ENCODE measurements at regions not wholly inside any gene's neighbourhood (a gene's known extent, or its start where the extent isn't known, plus 50 kb on each side); places are given as distances from the start of the nearest gene placed in this dataset.
"Not testable (repeated sequence)": the region's sequence is repeated elsewhere in the genome, so short reads cannot be mapped to it uniquely, and the experiment has no call there.

DNA sequence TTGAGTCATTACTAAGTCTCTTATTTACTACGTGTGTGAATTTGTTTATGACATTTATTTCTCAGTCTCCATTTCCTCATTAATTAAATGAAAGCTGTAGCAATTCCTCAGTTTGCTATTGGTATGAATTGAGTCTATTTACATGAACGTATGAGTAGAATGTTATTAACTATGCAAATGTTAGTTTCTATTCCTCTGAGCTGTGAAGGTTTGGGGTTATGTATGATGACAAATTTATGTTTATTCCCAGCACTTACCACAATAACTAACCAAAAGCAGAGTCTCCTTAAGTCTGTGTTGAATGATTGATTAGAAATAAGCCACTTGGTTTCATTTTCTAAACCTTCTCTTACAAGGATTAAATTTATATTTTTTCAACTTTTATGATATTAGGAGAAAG lies 1340.9 kb downstream of the FSCB start:
- no peak overlapping the region for H3K4me3 Mint-ChIP-seq
- DNase-seq (no peak), ATAC-seq (no peak)
- H3K27me3 Mint-ChIP-seq: no peaks in the 10 kb centered on the region
- no peaks in the 10 kb centered on the region for H3K36me3 Mint-ChIP-seq (ENCODE audit: low read depth)
- peaks cover 3% of the 10 kb centered on the region for H3K9me3 Mint-ChIP-seq
- H3K4me1 Mint-ChIP-seq: no peaks in the 10 kb centered on the region
- H3K27ac Mint-ChIP-seq: no peak overlapping the region

GRCh38 chr14:43165651-43166050 lies 1341.4 kb downstream of the FSCB start:
- no peak for DNase-seq
- no peak overlapping the region for H3K27ac Mint-ChIP-seq
- no peaks in the 10 kb centered on the region for H3K27me3 Mint-ChIP-seq
- no peaks in the 10 kb centered on the region for H3K4me1 Mint-ChIP-seq
- no peak overlapping the region for H3K4me3 Mint-ChIP-seq
- H3K9me3 Mint-ChIP-seq: peaks cover under 1% of the 10 kb centered on the region
- H3K36me3 Mint-ChIP-seq (ENCODE audit: low read depth): no peaks in the 10 kb centered on the region
- no peak for ATAC-seq

DNA sequence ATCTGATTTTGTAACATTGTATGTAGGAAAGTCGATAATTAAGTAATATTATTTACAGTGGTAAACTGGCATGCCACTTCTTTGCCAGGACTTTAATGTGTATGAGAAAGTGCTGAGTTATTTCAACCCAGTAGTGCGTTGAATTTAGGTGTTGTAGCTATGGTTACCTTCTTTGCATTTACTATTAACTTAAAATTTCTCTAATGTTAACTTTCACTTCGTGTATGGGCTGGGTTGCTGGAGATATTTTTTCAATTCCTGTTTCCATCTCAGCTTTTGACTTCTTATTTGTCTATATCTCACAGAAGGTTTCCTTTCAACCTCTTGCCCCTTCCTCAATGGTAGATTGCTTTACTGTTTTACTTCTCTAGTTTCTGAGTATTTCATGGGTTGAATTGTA lies 1345.6 kb downstream of the FSCB start:
- Mint-ChIP-seq H3K4me3 (no peak overlapping the region), H3K4me1 (no peaks in the 10 kb centered on the region), H3K27ac (no peak overlapping the region), H3K36me3 (ENCODE audit: low read depth) (no peaks in the 10 kb centered on the region), H3K27me3 (no peaks in the 10 kb centered on the region), H3K9me3 (peaks cover 6% of the 10 kb centered on the region)
- ATAC-seq: no peak
- no peak for DNase-seq

- H3K27ac Mint-ChIP-seq: no peak overlapping the region
- H3K4me3 Mint-ChIP-seq: no peak overlapping the region
- H3K36me3 Mint-ChIP-seq (ENCODE audit: low read depth): no peaks in the 10 kb centered on the region
- ATAC-seq (no peak), DNase-seq (no peak)
- H3K4me1 Mint-ChIP-seq: no peaks in the 10 kb centered on the region
- H3K9me3 Mint-ChIP-seq: peaks cover 16% of the 10 kb centered on the region
- no peaks in the 10 kb centered on the region for H3K27me3 Mint-ChIP-seq
Measured at GRCh38 chr14:43157661-43158060, 1349.4 kb downstream of the FSCB start.

DNA sequence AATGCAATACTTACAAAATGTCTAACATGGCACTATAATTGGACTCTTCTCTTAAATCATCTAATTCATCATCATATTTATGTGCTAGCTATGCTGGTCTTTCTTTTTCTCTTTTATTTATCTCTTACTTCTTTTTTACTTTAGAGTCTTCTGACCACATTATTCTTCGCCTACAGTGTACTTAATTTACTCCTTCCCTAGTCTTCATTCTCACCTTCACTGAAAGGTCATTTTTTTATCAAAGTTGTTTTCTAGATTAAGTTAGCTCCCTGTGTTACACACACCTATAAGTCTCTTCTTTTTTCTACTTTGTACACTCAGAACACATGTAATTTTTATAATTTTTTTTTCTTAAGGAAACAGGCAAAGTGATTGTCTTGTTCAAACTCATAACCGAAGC lies 1351.2 kb downstream of the FSCB start:
- H3K9me3 Mint-ChIP-seq: peaks cover 16% of the 10 kb centered on the region
- no peaks in the 10 kb centered on the region for H3K4me1 Mint-ChIP-seq
- H3K27ac Mint-ChIP-seq: no peak overlapping the region
- ATAC-seq: no peak
- no peak overlapping the region for H3K4me3 Mint-ChIP-seq
- no peaks in the 10 kb centered on the region for H3K36me3 Mint-ChIP-seq (ENCODE audit: low read depth)
- H3K27me3 Mint-ChIP-seq: no peaks in the 10 kb centered on the region
- DNase-seq: no peak

DNA sequence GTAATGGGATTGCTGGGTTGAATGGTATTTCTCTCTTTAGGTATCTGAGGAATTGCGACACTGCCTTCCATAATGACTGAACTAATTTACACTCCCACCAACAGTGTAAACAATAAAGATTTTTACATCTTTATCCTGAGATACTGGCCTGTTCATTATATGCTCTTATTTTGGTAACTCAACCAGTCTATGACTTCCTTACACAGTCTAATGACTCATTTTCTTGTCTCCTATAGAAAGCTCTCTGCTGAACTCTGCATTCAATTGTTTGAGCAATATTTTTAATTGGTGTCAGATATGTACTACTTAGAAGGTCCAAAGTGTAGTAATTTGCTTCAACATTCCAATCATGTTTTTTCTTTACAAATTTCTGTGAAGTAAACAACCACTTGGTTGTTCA lies 1351.8 kb downstream of the FSCB start:
- ATAC-seq: no peak
- Mint-ChIP-seq H3K4me3 (no peak overlapping the region), H3K36me3 (ENCODE audit: low read depth) (no peaks in the 10 kb centered on the region), H3K27me3 (no peaks in the 10 kb centered on the region), H3K9me3 (peaks cover 16% of the 10 kb centered on the region), H3K27ac (no peak overlapping the region), H3K4me1 (no peaks in the 10 kb centered on the region)
- no peak for DNase-seq

DNA sequence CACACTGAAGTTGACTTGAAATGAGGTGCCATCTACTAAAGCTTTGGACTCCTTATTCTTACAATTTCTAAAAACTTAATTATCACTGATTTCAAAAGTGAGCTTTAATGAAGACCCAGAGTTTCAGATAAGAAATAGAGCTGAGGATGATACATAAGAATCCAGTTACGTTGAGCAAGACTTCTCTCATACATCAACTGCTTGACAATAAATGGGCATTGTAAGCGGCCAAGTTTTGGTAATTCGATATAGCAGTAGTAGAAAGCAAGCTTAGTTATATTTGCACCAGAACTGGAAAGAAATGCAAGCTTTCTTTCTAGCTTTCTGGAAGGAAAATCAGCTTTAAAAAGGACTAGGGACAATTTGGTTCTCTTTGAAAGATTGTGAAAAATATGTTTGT lies 1359.6 kb downstream of the FSCB start:
- Mint-ChIP-seq H3K27me3 (no peaks in the 10 kb centered on the region), H3K9me3 (no peaks in the 10 kb centered on the region), H3K36me3 (ENCODE audit: low read depth) (no peaks in the 10 kb centered on the region), H3K27ac (no peak overlapping the region), H3K4me1 (no peaks in the 10 kb centered on the region), H3K4me3 (no peak overlapping the region)
- DNase-seq (no peak), ATAC-seq (no peak)

GRCh38 chr14:43145361-43145760 lies 1361.7 kb downstream of the FSCB start:
- Mint-ChIP-seq H3K4me1 (no peaks in the 10 kb centered on the region), H3K27ac (no peak overlapping the region), H3K9me3 (no peaks in the 10 kb centered on the region), H3K36me3 (ENCODE audit: low read depth) (no peaks in the 10 kb centered on the region), H3K27me3 (no peaks in the 10 kb centered on the region), H3K4me3 (no peak overlapping the region)
- ATAC-seq (no peak), DNase-seq (no peak)

DNA sequence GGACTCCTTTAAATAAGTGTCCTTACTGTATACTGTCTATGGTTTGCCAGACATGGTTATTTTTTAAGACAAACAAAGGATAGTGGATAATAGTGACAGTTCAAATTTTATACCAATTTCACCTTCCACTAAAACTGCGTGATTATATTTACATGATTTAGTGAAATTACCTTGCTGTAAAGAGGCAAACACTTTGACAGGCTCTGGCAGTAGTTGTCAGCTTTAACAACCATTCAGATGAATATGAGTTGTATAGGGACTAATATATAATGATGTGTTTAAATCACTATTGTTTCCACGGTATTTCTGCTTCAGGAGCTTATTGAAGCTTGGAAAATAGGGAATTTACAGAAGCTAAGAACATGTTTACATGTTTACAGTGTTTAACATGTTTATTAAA lies 1364.0 kb downstream of the FSCB start:
- H3K4me1 Mint-ChIP-seq: no peaks in the 10 kb centered on the region
- peaks cover 10% of the 10 kb centered on the region for H3K9me3 Mint-ChIP-seq

DNA sequence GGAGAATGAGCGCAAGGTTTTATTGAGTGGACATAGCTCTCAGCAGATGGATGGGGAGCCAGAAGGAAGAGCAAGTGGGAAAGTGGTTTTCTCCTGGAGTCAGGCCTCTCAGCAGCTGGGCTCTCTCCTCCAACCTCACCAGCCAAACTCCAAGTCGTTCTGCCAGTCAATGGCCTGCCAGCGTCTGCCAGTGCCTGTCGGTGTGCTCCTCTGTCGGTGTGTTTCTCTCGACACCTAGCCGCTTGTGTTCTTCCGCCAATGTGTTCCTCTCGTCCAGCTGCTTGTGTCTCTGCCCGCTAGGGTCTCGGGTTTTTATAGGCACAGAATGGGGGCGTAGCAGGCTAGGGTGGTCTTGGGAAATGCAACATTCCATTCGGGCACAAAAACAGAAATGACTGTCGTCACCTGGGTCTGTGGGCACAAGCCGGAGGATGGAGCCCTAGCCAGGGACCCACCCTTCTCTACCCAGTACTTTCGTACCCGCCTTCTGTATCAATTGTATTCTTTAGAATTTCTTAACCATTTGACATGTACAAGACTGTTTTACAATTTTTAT lies 1365.4 kb downstream of the FSCB start:
- Mint-ChIP-seq H3K27me3 (no peaks in the 10 kb centered on the region), H3K36me3 (ENCODE audit: low read depth) (no peaks in the 10 kb centered on the region), H3K4me1 (no peaks in the 10 kb centered on the region), H3K4me3 (no peak overlapping the region), H3K9me3 (peaks cover 10% of the 10 kb centered on the region), H3K27ac (no peak overlapping the region)
- ATAC-seq (no peak), DNase-seq (no peak)

More for the DNA sequence above, 1364.0 kb downstream of the FSCB start:
- Mint-ChIP-seq H3K36me3 (ENCODE audit: low read depth) (no peaks in the 10 kb centered on the region), H3K4me3 (no peak overlapping the region), H3K27ac (no peak overlapping the region), H3K27me3 (no peaks in the 10 kb centered on the region)
- DNase-seq (no peak), ATAC-seq (no peak)

- Mint-ChIP-seq H3K27ac (no peak overlapping the region), H3K9me3 (peaks cover 10% of the 10 kb centered on the region), H3K27me3 (no peaks in the 10 kb centered on the region), H3K4me3 (no peak overlapping the region), H3K36me3 (ENCODE audit: low read depth) (no peaks in the 10 kb centered on the region), H3K4me1 (no peaks in the 10 kb centered on the region)
- no peak for ATAC-seq
- no peak for DNase-seq
Measured at GRCh38 chr14:43140453-43140852, 1366.6 kb downstream of the FSCB start.

DNA sequence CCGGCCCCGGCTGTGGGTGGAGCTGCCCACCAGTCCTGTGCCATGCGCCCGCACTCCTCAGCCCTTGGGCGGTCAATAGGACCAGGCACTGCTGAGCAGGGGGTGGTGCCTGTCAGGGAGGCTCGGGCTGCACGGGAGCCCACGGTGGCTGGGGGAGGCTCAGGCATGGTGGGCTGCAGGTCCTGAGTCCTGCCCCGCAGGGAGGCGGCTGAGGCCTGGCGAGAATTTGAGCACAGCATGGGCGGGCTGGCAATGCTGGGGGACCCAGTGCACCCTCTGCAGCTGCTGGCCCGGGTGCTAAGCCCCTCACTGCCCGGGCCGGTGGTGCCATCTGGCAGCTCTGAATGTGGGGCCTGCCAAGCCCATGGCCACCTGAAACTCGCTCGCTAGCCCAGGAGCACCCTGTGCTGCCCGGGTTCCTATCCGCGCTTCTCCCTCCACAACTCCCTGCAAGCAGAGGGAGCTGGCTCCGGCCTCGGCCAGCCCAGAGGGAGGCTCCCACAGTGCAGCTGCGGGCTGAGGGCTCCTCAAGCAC lies 1371.1 kb downstream of the FSCB start:
- H3K27ac Mint-ChIP-seq: no peak overlapping the region
- H3K27me3 Mint-ChIP-seq: no peaks in the 10 kb centered on the region
- H3K4me3 Mint-ChIP-seq: no peak overlapping the region
- ATAC-seq (no peak), DNase-seq (no peak)
- peaks cover 15% of the 10 kb centered on the region for H3K9me3 Mint-ChIP-seq
- H3K4me1 Mint-ChIP-seq: no peaks in the 10 kb centered on the region
- H3K36me3 Mint-ChIP-seq (ENCODE audit: low read depth): no peaks in the 10 kb centered on the region

GRCh38 chr14:43132441-43132840 lies 1374.6 kb downstream of the FSCB start:
- no peaks in the 10 kb centered on the region for H3K27me3 Mint-ChIP-seq
- DNase-seq (no peak), ATAC-seq (no peak)
- H3K27ac Mint-ChIP-seq: no peak overlapping the region
- no peak overlapping the region for H3K4me3 Mint-ChIP-seq
- peaks cover 5% of the 10 kb centered on the region for H3K9me3 Mint-ChIP-seq
- no peaks in the 10 kb centered on the region for H3K4me1 Mint-ChIP-seq
- no peaks in the 10 kb centered on the region for H3K36me3 Mint-ChIP-seq (ENCODE audit: low read depth)

- ATAC-seq; H3K4me3 Mint-ChIP-seq; H3K9me3 Mint-ChIP-seq; DNase-seq; H3K27ac Mint-ChIP-seq; H3K36me3 Mint-ChIP-seq (ENCODE audit: low read depth); H3K27me3 Mint-ChIP-seq; H3K4me1 Mint-ChIP-seq: not testable (repeated sequence)
Measured at GRCh38 chr14:43128429-43128828, 1378.7 kb downstream of the FSCB start.

DNA sequence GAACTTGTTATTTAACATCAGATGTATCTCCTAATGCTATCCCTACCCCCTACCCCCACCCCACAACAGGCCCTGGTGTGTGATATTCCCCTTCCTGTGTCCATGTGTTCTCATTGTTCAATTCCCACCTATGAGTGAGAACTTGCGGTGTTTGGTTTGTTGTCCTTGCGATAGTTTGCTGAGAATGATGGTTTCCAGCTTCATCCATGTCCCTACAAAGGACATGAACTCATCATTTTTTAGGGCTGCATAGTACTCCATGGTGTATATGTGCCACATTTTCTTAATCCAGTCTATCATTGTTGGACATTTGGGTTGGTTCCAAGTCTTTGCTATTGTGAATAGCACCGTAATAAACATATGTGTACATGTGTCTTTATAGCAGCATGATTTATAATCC lies 1379.2 kb downstream of the FSCB start:
- not testable (repeated sequence) for H3K9me3 Mint-ChIP-seq; H3K36me3 Mint-ChIP-seq (ENCODE audit: low read depth); H3K4me3 Mint-ChIP-seq; H3K27ac Mint-ChIP-seq; DNase-seq; ATAC-seq; H3K27me3 Mint-ChIP-seq; H3K4me1 Mint-ChIP-seq

DNA sequence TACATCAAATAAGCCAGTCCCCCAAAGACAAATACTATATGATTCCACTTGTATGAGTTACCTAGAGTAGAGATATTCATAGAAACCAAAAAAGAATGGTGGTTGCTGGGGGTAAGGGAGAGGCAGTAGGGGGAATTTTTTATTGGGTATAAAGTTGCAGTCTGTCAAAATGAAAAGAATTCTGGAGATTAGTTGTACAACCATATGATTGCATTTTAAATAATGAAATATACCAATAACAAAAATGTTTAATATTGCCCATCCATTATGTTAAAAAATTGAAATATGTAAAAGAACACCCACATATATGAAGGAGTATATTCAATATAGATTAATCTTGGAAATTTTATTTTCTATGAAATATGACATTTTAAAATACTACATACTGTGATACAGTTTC lies 1383.5 kb downstream of the FSCB start:
- H3K4me1 Mint-ChIP-seq: no peaks in the 10 kb centered on the region
- no peaks in the 10 kb centered on the region for H3K27me3 Mint-ChIP-seq
- ATAC-seq: no peak
- no peak overlapping the region for H3K4me3 Mint-ChIP-seq
- DNase-seq: no peak
- H3K27ac Mint-ChIP-seq: no peak overlapping the region
- no peaks in the 10 kb centered on the region for H3K36me3 Mint-ChIP-seq (ENCODE audit: low read depth)
- H3K9me3 Mint-ChIP-seq: peaks cover 16% of the 10 kb centered on the region
